Suprapubic skin (tissue), 4 donors: ENCODE measurements at regions not wholly inside any gene's neighbourhood (a gene's known extent, or its start where the extent isn't known, plus 50 kb on each side); places are given as distances from the start of the nearest gene placed in this dataset.

Experiments used
- DNase-seq, 2 donors: peaks; one replicate each; pipeline ENCODE4 v3.0.0-alpha.2; 2019; ENCODE audit warnings: low spot score in 2 of 2
- H3K27ac ChIP-seq: fragments of 200-600 bp; sonication (generic); one replicate; pipeline ENCODE4 v1.5.1; 2019
- H3K27me3 ChIP-seq: fragments of 200-600 bp; sonication (generic); one replicate; pipeline ENCODE4 v1.5.1; 2019
- H3K36me3 ChIP-seq: fragments of 200-600 bp; sonication (generic); one replicate; pipeline ENCODE4 v1.5.1; 2019
- H3K4me1 ChIP-seq: fragments of 200-600 bp; sonication (generic); one replicate; pipeline ENCODE4 v1.5.1; 2019
- H3K4me3 ChIP-seq: fragments of 200-600 bp; sonication (generic); one replicate; pipeline ENCODE4 v1.5.1; 2019; ENCODE audit warnings: mild to moderate bottlenecking
- H3K9me3 ChIP-seq: fragments of 200-600 bp; sonication (generic); one replicate; pipeline ENCODE4 v1.5.1; 2019
- EP300 ChIP-seq: sonication (generic); formaldehyde crosslinking; IDR thresholded peaks from one replicate; pipeline ENCODE4 v1.6.1; 2017; ENCODE audit warnings: antibody characterized with exemption
- POLR2A ChIP-seq, 2 donors: fragments of 450-650 bp; IDR thresholded peaks; one replicate each; pipeline ENCODE4 v1.6.1; 2017; ENCODE audit warnings: antibody characterized with exemption in 2 of 2, mild to moderate bottlenecking in 2 of 2, moderate library complexity in 2 of 2
- POLR2AphosphoS5 ChIP-seq, 3 donors: sonication (generic); formaldehyde crosslinking; IDR thresholded peaks; one replicate each; pipeline ENCODE4 v1.6.1; 2017; ENCODE audit warnings: antibody characterized with exemption in 3 of 3
- WGBS: methylation state at CpG from one replicate; pipeline ENCODE4 v1.1.5; 2018; 5-methylcytosine and 5-hydroxymethylcytosine counted together
- TF ChIP-seq, protein P1 (sequence below), 2 donors: fragments of 200-600 bp in 1 of 2; fragments of 450-650 bp in 1 of 2; sonication (generic) in 1 of 2; IDR thresholded peaks; one replicate each; pipeline ENCODE4 v1.5.1; 2016 to 2019; ENCODE audit warnings: antibody characterized with exemption in 2 of 2, mild to moderate bottlenecking in 1 of 2, moderate library complexity in 1 of 2

GRCh38 chr21:37967036-37967435 lies 50.8 kb upstream of the KCNJ6 start:
- no peak for DNase-seq
- Histone ChIP-seq H3K4me1 (no peaks in the 10 kb centered on the region), H3K9me3 (no peaks in the 10 kb centered on the region), H3K27ac (no peak overlapping the region), H3K27me3 (peaks cover 12% of the 10 kb centered on the region), H3K4me3 (no peak overlapping the region), H3K36me3 (no peaks in the 10 kb centered on the region)
- TF ChIP-seq, protein P1, sequence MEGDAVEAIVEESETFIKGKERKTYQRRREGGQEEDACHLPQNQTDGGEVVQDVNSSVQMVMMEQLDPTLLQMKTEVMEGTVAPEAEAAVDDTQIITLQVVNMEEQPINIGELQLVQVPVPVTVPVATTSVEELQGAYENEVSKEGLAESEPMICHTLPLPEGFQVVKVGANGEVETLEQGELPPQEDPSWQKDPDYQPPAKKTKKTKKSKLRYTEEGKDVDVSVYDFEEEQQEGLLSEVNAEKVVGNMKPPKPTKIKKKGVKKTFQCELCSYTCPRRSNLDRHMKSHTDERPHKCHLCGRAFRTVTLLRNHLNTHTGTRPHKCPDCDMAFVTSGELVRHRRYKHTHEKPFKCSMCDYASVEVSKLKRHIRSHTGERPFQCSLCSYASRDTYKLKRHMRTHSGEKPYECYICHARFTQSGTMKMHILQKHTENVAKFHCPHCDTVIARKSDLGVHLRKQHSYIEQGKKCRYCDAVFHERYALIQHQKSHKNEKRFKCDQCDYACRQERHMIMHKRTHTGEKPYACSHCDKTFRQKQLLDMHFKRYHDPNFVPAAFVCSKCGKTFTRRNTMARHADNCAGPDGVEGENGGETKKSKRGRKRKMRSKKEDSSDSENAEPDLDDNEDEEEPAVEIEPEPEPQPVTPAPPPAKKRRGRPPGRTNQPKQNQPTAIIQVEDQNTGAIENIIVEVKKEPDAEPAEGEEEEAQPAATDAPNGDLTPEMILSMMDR (IDR thresholded peaks at IDR 0.05): no peak
- TF ChIP-seq POLR2A (IDR thresholded peaks at IDR 0.05) (no peak), EP300 (no peak), POLR2AphosphoS5 (IDR thresholded peaks at IDR 0.05) (no peak)

GRCh38 chr21:37968744-37969143 lies 52.5 kb upstream of the KCNJ6 start:
- Histone ChIP-seq H3K27ac (no peak overlapping the region), H3K36me3 (no peaks in the 10 kb centered on the region), H3K27me3 (peaks cover 24% of the 10 kb centered on the region), H3K4me3 (no peak overlapping the region), H3K9me3 (no peaks in the 10 kb centered on the region), H3K4me1 (no peaks in the 10 kb centered on the region)
- 92% methylated on average over 3 of the region's 3 CpGs for WGBS
- TF ChIP-seq EP300 (no peak), POLR2AphosphoS5 (IDR thresholded peaks at IDR 0.05) (no peak), POLR2A (IDR thresholded peaks at IDR 0.05) (no peak)
- TF ChIP-seq, protein P1 (IDR thresholded peaks at IDR 0.05): no peak
- no peak for DNase-seq

GRCh38 chr21:37970548-37970947 lies 54.3 kb upstream of the KCNJ6 start:
- peaks cover 14% of the 10 kb centered on the region for H3K27me3 ChIP-seq
- TF ChIP-seq EP300: no peak
- TF ChIP-seq POLR2AphosphoS5 (IDR thresholded peaks at IDR 0.05): no peak
- TF ChIP-seq POLR2A (IDR thresholded peaks at IDR 0.05): no peak
- TF ChIP-seq, protein P1 (IDR thresholded peaks at IDR 0.05): no peak
- H3K27ac ChIP-seq: no peak overlapping the region
- DNase-seq: no peak
- no peaks in the 10 kb centered on the region for H3K36me3 ChIP-seq
- no peak overlapping the region for H3K4me3 ChIP-seq
- no peaks in the 10 kb centered on the region for H3K9me3 ChIP-seq
- WGBS: 33% methylated on average over 4 of the region's 4 CpGs
- no peaks in the 10 kb centered on the region for H3K4me1 ChIP-seq

GRCh38 chr21:37971390-37971950 lies 55.2 kb upstream of the KCNJ6 start:
- Histone ChIP-seq H3K4me1 (no peaks in the 10 kb centered on the region), H3K36me3 (no peaks in the 10 kb centered on the region), H3K27ac (no peak overlapping the region), H3K4me3 (no peak overlapping the region), H3K9me3 (no peaks in the 10 kb centered on the region), H3K27me3 (peaks cover 16% of the 10 kb centered on the region)
- 71% methylated on average over 6 of the region's 6 CpGs for WGBS
- TF ChIP-seq POLR2AphosphoS5 (IDR thresholded peaks at IDR 0.05) (no peak), POLR2A (IDR thresholded peaks at IDR 0.05) (no peak), EP300 (no peak)
- TF ChIP-seq, protein P1 (IDR thresholded peaks at IDR 0.05): no peak
- no peak for DNase-seq

GRCh38 chr21:37974081-37974480 lies 57.8 kb upstream of the KCNJ6 start:
- Histone ChIP-seq H3K27me3 (peaks cover 19% of the 10 kb centered on the region), H3K4me1 (no peaks in the 10 kb centered on the region), H3K27ac (no peak overlapping the region), H3K4me3 (no peak overlapping the region), H3K36me3 (no peaks in the 10 kb centered on the region), H3K9me3 (no peaks in the 10 kb centered on the region)
- no peak for TF ChIP-seq POLR2A (IDR thresholded peaks at IDR 0.05)
- TF ChIP-seq EP300: no peak
- no peak for TF ChIP-seq POLR2AphosphoS5 (IDR thresholded peaks at IDR 0.05)
- TF ChIP-seq, protein P1 (IDR thresholded peaks at IDR 0.05): no peak
- 87% methylated on average over 6 of the region's 6 CpGs for WGBS
- DNase-seq: no peak
